HL-60 (cell line): ENCODE measurements at regions not wholly inside any gene's neighbourhood (a gene's known extent, or its start where the extent isn't known, plus 50 kb on each side); places are given as distances from the start of the nearest gene placed in this dataset.

ENCODE experiments used
- POLR2AphosphoS5 ChIP-seq: IDR thresholded peaks from 2 replicates; pipeline ENCODE4 v1.6.1; 2012; ENCODE audit warnings: low read depth
- TF ChIP-seq, protein P1 (sequence below): IDR thresholded peaks from one replicate; pipeline ENCODE4 v1.5.1; 2011; ENCODE audit warnings: low read length, control low read depth, inconsistent platforms; ENCODE audit not compliant: insufficient read depth

GRCh38 chr2:9076210-9076609, 72.7 kb upstream of the MBOAT2 start:
- TF ChIP-seq, protein P1, sequence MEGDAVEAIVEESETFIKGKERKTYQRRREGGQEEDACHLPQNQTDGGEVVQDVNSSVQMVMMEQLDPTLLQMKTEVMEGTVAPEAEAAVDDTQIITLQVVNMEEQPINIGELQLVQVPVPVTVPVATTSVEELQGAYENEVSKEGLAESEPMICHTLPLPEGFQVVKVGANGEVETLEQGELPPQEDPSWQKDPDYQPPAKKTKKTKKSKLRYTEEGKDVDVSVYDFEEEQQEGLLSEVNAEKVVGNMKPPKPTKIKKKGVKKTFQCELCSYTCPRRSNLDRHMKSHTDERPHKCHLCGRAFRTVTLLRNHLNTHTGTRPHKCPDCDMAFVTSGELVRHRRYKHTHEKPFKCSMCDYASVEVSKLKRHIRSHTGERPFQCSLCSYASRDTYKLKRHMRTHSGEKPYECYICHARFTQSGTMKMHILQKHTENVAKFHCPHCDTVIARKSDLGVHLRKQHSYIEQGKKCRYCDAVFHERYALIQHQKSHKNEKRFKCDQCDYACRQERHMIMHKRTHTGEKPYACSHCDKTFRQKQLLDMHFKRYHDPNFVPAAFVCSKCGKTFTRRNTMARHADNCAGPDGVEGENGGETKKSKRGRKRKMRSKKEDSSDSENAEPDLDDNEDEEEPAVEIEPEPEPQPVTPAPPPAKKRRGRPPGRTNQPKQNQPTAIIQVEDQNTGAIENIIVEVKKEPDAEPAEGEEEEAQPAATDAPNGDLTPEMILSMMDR, result no peak
- no peak for TF ChIP-seq POLR2AphosphoS5
